Stomach (tissue), 8 donors: ENCODE measurements at regions not wholly inside any gene's neighbourhood (a gene's known extent, or its start where the extent isn't known, plus 50 kb on each side); places are given as distances from the start of the nearest gene placed in this dataset.

Experiments
- DNase-seq, 2 donors: peaks; one replicate each; pipeline versions ENCODE4 v3.0.0 to v3.0.0-alpha.2; 2013 to 2019
- H3K27ac ChIP-seq, 5 donors: fragments of 200-600 bp in 4 of 5; sonication (generic) in 4 of 5; one replicate each; pipeline ENCODE4 v1.5.1; 2013 to 2019; ENCODE audit warnings: mild to moderate bottlenecking in 1 of 5, moderate library complexity in 1 of 5
- H3K27me3 ChIP-seq, 3 donors: fragments of 200-600 bp; sonication (generic); one replicate each; pipeline ENCODE4 v1.5.1; 2017 to 2019; ENCODE audit warnings: mixed run types in 1 of 3
- H3K36me3 ChIP-seq, 4 donors: fragments of 200-600 bp; sonication (generic); 1 replicate in 3 of 4; 2 replicates in 1 of 4; pipeline ENCODE4 v1.5.1; 2016 to 2019
- H3K4me1 ChIP-seq, 4 donors: fragments of 200-600 bp; sonication (generic); one replicate each; pipeline ENCODE4 v1.5.1; 2016 to 2019
- H3K4me3 ChIP-seq, 4 donors: fragments of 200-600 bp; sonication (generic) in 3 of 4; one replicate each; pipeline ENCODE4 v1.5.1; 2016 to 2019; ENCODE audit warnings: mild to moderate bottlenecking in 1 of 4
- H3K9me3 ChIP-seq, 4 donors: fragments of 200-600 bp; sonication (generic); one replicate each; pipeline ENCODE4 v1.5.1; 2016 to 2019
- EP300 ChIP-seq: sonication (generic); formaldehyde crosslinking; IDR thresholded peaks from one replicate; pipeline ENCODE4 v1.6.1; 2017; ENCODE audit warnings: antibody characterized with exemption
- POLR2A ChIP-seq, 4 donors: fragments of 450-650 bp; IDR thresholded peaks; one replicate each; pipeline ENCODE4 v1.6.1; 2016; ENCODE audit warnings: antibody characterized with exemption in 4 of 4, control low read depth in 2 of 4, mild to moderate bottlenecking in 1 of 4, moderate library complexity in 1 of 4
- POLR2AphosphoS5 ChIP-seq, 3 donors: sonication (generic); formaldehyde crosslinking; IDR thresholded peaks; one replicate each; pipeline ENCODE4 v1.6.1; 2016; ENCODE audit warnings: antibody characterized with exemption in 3 of 3
- WGBS, 5 donors: extraction: QIAGEN DNeasy Blood & Tissue Kit in 3 of 5; methylation state at CpG; one replicate each; pipeline versions ENCODE4 v1.1.5 to v1.1.7; 2013 to 2018; 5-methylcytosine and 5-hydroxymethylcytosine counted together
- intact Hi-C: fragments of 100-400 bp; cut with DNase I; formaldehyde crosslinking; loops from one replicate; pipeline ENCODE4 v1.15.1; 2023; ENCODE audit warnings: low total_unique reads
- TF ChIP-seq, protein P1 (sequence below), 7 experiments: fragments of 450-650 bp in 4 of 7; fragments of 200-600 bp in 3 of 7; sonication (generic) in 3 of 7; IDR thresholded peaks; one replicate each; pipeline ENCODE4 v1.5.1; 2016 to 2019; ENCODE audit warnings: antibody characterized with exemption in 7 of 7, control low read depth in 2 of 7, mild to moderate bottlenecking in 1 of 7
- donor health status: healthy with polysubstance abuse.
- donor health status: Bipolar disorder and iron deficiency.
- donor health status: healthy.

DNA sequence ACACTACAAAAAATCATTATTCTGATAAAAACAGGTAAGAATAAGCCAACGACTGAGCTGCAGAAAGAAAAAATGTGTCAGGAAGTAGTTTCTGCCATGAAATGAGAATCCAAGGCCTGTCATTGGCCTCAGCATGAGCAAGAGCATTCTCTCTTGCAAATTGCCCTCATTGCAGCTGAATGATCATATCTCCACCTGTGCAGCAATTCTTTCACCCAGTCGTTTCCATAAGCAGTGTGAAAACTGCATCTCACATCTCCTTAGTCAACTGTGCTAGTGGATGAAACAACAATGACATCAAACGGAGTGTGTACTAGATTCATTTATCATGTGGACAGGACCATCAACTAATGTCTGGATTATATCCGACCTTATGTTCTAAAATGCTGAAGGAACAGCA lies 88.2 kb upstream of the STXBP5 start:
- TF ChIP-seq POLR2A (IDR thresholded peaks at IDR 0.05) (no peak), POLR2AphosphoS5 (IDR thresholded peaks at IDR 0.05) (no peak), EP300 (no peak)
- TF ChIP-seq, protein P1, sequence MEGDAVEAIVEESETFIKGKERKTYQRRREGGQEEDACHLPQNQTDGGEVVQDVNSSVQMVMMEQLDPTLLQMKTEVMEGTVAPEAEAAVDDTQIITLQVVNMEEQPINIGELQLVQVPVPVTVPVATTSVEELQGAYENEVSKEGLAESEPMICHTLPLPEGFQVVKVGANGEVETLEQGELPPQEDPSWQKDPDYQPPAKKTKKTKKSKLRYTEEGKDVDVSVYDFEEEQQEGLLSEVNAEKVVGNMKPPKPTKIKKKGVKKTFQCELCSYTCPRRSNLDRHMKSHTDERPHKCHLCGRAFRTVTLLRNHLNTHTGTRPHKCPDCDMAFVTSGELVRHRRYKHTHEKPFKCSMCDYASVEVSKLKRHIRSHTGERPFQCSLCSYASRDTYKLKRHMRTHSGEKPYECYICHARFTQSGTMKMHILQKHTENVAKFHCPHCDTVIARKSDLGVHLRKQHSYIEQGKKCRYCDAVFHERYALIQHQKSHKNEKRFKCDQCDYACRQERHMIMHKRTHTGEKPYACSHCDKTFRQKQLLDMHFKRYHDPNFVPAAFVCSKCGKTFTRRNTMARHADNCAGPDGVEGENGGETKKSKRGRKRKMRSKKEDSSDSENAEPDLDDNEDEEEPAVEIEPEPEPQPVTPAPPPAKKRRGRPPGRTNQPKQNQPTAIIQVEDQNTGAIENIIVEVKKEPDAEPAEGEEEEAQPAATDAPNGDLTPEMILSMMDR (IDR thresholded peaks at IDR 0.05) = no peak
- Histone ChIP-seq H3K27me3 (no peaks in the 10 kb centered on the region), H3K4me3 (no peak overlapping the region), H3K36me3 (no peaks in the 10 kb centered on the region), H3K27ac (no peak overlapping the region), H3K4me1 (no peaks in the 10 kb centered on the region), H3K9me3 (peaks cover 0 to 9% (median 2%) of the 10 kb centered on the region in 4 donors)
- 56 to 66% (median 57%) methylated on average over 4 of the region's 4 CpGs for WGBS, 5 donors
- no peak for DNase-seq
- intact Hi-C loops = no loop called here

DNA sequence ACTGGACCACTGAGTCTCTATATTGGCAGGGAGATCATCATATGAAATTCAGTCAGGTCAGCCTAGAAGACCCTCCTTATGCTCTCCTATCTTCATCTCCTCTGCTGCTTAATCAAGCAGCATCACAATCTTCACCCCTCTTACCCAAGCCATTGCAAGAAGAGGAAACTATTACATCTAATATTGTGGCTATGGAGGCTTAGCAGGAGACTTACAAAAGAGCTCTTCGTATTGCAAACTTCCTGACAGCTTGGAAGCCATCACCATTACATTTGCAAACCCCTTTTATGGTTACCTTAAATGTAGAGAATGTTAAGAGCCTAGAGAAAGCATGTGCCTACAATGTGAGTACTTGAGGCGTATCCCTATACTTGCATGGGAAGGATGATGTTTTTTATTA lies 87.2 kb upstream of the STXBP5 start:
- WGBS, 5 donors = 64 to 82% (median 79%) methylated on average over 2 of the region's 2 CpGs
- Histone ChIP-seq H3K27me3 (no peaks in the 10 kb centered on the region), H3K4me3 (no peak overlapping the region), H3K4me1 (no peaks in the 10 kb centered on the region), H3K27ac (no peak overlapping the region), H3K36me3 (no peaks in the 10 kb centered on the region), H3K9me3 (peaks cover 0 to 9% (median 2%) of the 10 kb centered on the region in 4 donors)
- intact Hi-C loops = no loop called here
- TF ChIP-seq EP300 = no peak
- TF ChIP-seq, protein P1 (IDR thresholded peaks at IDR 0.05) = no peak
- TF ChIP-seq POLR2AphosphoS5 (IDR thresholded peaks at IDR 0.05) = no peak
- TF ChIP-seq POLR2A (IDR thresholded peaks at IDR 0.05) = no peak
- DNase-seq = no peak

DNA sequence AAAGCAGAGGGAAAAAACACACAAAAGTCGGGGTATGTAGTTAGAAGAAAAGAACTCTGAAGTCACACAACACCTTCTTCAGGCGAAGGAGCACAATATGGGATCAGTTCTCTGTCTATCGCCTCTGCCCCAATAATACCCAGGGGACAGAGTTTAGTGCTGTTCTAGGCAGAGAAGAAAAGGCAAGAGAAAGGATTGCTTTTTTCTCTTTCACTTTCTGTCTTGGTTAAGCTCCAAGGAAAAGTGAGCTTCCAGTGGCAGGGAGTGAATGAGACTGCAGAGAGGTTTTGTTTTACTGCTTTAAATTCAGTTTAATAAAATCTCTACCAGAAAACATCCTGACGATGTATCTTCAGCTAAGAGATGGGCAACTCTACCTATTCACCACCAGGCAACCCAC lies 86.6 kb upstream of the STXBP5 start:
- Histone ChIP-seq H3K9me3 (peaks cover 0 to 9% (median 2%) of the 10 kb centered on the region in 4 donors), H3K27ac (no peak overlapping the region), H3K27me3 (no peaks in the 10 kb centered on the region), H3K4me3 (no peak overlapping the region), H3K4me1 (no peaks in the 10 kb centered on the region), H3K36me3 (no peaks in the 10 kb centered on the region)
- TF ChIP-seq POLR2AphosphoS5 (IDR thresholded peaks at IDR 0.05) (no peak), EP300 (no peak), POLR2A (IDR thresholded peaks at IDR 0.05) (no peak)
- TF ChIP-seq, protein P1 (IDR thresholded peaks at IDR 0.05) = no peak
- no peak for DNase-seq
- intact Hi-C loops = no loop called here
- 62 to 74% (median 64%) methylated on average over 4 of the region's 4 CpGs for WGBS, 5 donors

DNA sequence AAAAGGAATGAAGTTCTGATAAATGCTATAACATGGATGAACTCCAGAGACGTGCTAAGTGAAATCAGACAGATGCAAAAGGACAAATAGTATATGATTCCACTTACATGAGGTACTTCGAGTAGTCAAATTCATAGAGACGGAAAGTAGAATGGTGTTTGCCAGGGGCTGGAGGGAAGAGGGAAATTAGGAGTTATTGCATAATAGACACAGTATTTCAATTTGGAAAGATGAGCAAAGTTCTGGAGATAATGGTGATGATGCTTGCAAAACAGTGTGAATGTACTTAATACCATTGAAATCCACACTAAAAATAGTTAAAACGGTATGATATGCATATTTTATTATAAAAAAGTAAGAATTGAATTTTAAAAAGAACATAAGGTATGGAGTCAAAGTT lies 84.9 kb upstream of the STXBP5 start:
- intact Hi-C loops = no loop called here
- Histone ChIP-seq H3K4me3 (no peak overlapping the region), H3K9me3 (peaks cover 0 to 9% (median 2%) of the 10 kb centered on the region in 4 donors), H3K27ac (no peak overlapping the region), H3K36me3 (no peaks in the 10 kb centered on the region), H3K27me3 (no peaks in the 10 kb centered on the region), H3K4me1 (no peaks in the 10 kb centered on the region)
- TF ChIP-seq EP300 = no peak
- TF ChIP-seq, protein P1 (IDR thresholded peaks at IDR 0.05) = no peak
- no peak for TF ChIP-seq POLR2AphosphoS5 (IDR thresholded peaks at IDR 0.05)
- TF ChIP-seq POLR2A (IDR thresholded peaks at IDR 0.05) = no peak
- WGBS, 5 donors = 82 to 94% (median 93%) methylated on average over 4 of the region's 4 CpGs
- no peak for DNase-seq
